ENCODE measurements at regions not wholly inside any gene's neighbourhood (a gene's known extent, or its start where the extent isn't known, plus 50 kb on each side); places are given as distances from the start of the nearest gene placed in this dataset.
A peak's percentile ranks its signal among the peaks of the same experiment; 100 is the strongest.

- in situ Hi-C loops (cut with MboI), result no loop called here
- Histone ChIP-seq H3K27me3 (replicated peaks in 1 of 2; ENCODE audit: control insufficient read depth in 2 of 2, insufficient read depth in 2 of 2, low read length in 1 of 2) (no peaks in the 10 kb centered on the region), H3K36me3 (ENCODE audit: control insufficient read depth in 2 of 2, insufficient read depth in 2 of 2, low read length in 1 of 2) (no peaks in the 10 kb centered on the region), H3K4me1 (ENCODE audit: control insufficient read depth, insufficient read depth, low read length) (no peaks in the 10 kb centered on the region), H3K9ac (ENCODE audit: control insufficient read depth, insufficient read depth, low read length) (no peak overlapping the region), H4K20me1 (ENCODE audit: control insufficient read depth, insufficient read depth) (no peaks in the 10 kb centered on the region), H3K79me2 (ENCODE audit: control insufficient read depth, insufficient read depth, low read length) (no peaks in the 10 kb centered on the region), H3K4me2 (ENCODE audit: control insufficient read depth, insufficient read depth) (no peak overlapping the region), H3K4me3 (no peak overlapping the region), H2AFZ (ENCODE audit: control insufficient read depth, low read depth, low read length) (no peak overlapping the region), H3K9me3 (replicated peaks; ENCODE audit: control insufficient read depth, insufficient read depth, low read length) (no peaks in the 10 kb centered on the region; the same call in 2 of the 3 replicates), H3K27ac (ENCODE audit: control insufficient read depth, insufficient read depth) (no peak overlapping the region)
- 0% methylated on average over 1 of the region's 1 CpG for WGBS (ENCODE audit: insufficient coverage, insufficient replicate concordance, low lambda C conversion rate, missing lambda C conversion rate)
- TF ChIP-seq, protein P1, sequence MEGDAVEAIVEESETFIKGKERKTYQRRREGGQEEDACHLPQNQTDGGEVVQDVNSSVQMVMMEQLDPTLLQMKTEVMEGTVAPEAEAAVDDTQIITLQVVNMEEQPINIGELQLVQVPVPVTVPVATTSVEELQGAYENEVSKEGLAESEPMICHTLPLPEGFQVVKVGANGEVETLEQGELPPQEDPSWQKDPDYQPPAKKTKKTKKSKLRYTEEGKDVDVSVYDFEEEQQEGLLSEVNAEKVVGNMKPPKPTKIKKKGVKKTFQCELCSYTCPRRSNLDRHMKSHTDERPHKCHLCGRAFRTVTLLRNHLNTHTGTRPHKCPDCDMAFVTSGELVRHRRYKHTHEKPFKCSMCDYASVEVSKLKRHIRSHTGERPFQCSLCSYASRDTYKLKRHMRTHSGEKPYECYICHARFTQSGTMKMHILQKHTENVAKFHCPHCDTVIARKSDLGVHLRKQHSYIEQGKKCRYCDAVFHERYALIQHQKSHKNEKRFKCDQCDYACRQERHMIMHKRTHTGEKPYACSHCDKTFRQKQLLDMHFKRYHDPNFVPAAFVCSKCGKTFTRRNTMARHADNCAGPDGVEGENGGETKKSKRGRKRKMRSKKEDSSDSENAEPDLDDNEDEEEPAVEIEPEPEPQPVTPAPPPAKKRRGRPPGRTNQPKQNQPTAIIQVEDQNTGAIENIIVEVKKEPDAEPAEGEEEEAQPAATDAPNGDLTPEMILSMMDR (IDR thresholded peaks at IDR 0.05 in 2 of 3, conservative IDR thresholded peaks at IDR 0.05 in 1 of 3; ENCODE audit: control insufficient read depth in 2 of 3, extremely low read depth in 1 of 3, insufficient read depth in 1 of 3, low read depth in 3 of 3, low read length in 3 of 3), result 0 out of 6 replicates have a peak, but pooled peaks of 2 of the 3 experiments have one; percentile 1 to 7
- no peak for TF ChIP-seq WRNIP1 (IDR thresholded peaks at IDR 0.05; ENCODE audit: borderline replicate concordance, low read depth, low read length)
- no peak for ATAC-seq
- no TSS peak for BruUV-seq (replicated peaks)
- ChIA-PET POLR2A (no interaction called here), RAD21 (ENCODE audit: unreplicated experiment) (interaction anchor here (0.7 kb wide), 1 partner anchor 79 kb away, joined by 3 read pairs; no protein-coding TSS in a partner anchor), CTCF (interaction anchor here (1.0 to 1.7 kb wide), 5 partner anchors 16 to 55 kb away, joined by 3 to 4 read pairs (median 3); no protein-coding TSS in a partner anchor), SMC1A (ENCODE audit: uncharacterized antibody, unreplicated experiment) (interaction anchor here (1.1 kb wide), 1 partner anchor 94 kb away, joined by 3 read pairs; no protein-coding TSS in a partner anchor)
- FAIRE-seq, result no peak
- intact Hi-C loops (cut with micrococcal nuclease; ENCODE audit: unreplicated experiment), result loop anchor here (10.0 kb wide), 1 partner anchor 226 kb away; no protein-coding TSS in a partner anchor
- no peak for DNase-seq (ENCODE audit: low read depth, low spot score)
Measured at GRCh38 chr7:47170516-47170915, 411.4 kb downstream of the TNS3 start.

- H3K4me1 ChIP-seq (ENCODE audit: control insufficient read depth, insufficient read depth, low read length), result no peaks in the 10 kb centered on the region
- SMC1A ChIA-PET (ENCODE audit: uncharacterized antibody, unreplicated experiment), result interaction anchor here (1.0 kb wide), 1 partner anchor 22 kb away, joined by 3 read pairs; no protein-coding TSS in a partner anchor
- FAIRE-seq (no peak), DNase-seq (ENCODE audit: low read depth, low spot score) (no peak), ATAC-seq (no peak)
- in situ Hi-C loops (cut with MboI) (no loop called here), intact Hi-C loops (cut with micrococcal nuclease; ENCODE audit: unreplicated experiment) (no loop called here)
- H3K4me3 ChIP-seq, result no peak overlapping the region
- no peak overlapping the region for H3K27ac ChIP-seq (ENCODE audit: control insufficient read depth, insufficient read depth)
- CTCF ChIA-PET, result no interaction called here
- H2AFZ ChIP-seq (ENCODE audit: control insufficient read depth, low read depth, low read length), result no peak overlapping the region
- RAD21 ChIA-PET (ENCODE audit: unreplicated experiment), result no interaction called here
- no peaks in the 10 kb centered on the region for H3K9me3 ChIP-seq (replicated peaks; ENCODE audit: control insufficient read depth, insufficient read depth, low read length)
- H3K9ac ChIP-seq (ENCODE audit: control insufficient read depth, insufficient read depth, low read length), result no peak overlapping the region
- no peaks in the 10 kb centered on the region for H3K27me3 ChIP-seq (replicated peaks in 1 of 2; ENCODE audit: control insufficient read depth in 2 of 2, insufficient read depth in 2 of 2, low read length in 1 of 2)
- POLR2A ChIA-PET, result no interaction called here
- WGBS (ENCODE audit: insufficient coverage, insufficient replicate concordance, low lambda C conversion rate, missing lambda C conversion rate), result 0% methylated on average over 3 of the region's 3 CpGs
- H3K4me2 ChIP-seq (ENCODE audit: control insufficient read depth, insufficient read depth), result no peak overlapping the region
- BruUV-seq (replicated peaks), result no TSS peak
- H3K79me2 ChIP-seq (ENCODE audit: control insufficient read depth, insufficient read depth, low read length), result no peaks in the 10 kb centered on the region
- H3K36me3 ChIP-seq (ENCODE audit: control insufficient read depth in 2 of 2, insufficient read depth in 2 of 2, low read length in 1 of 2), result no peaks in the 10 kb centered on the region
- no peaks in the 10 kb centered on the region for H4K20me1 ChIP-seq (ENCODE audit: control insufficient read depth, insufficient read depth)
- TF ChIP-seq ZBED1 (IDR thresholded peaks at IDR 0.05; ENCODE audit: borderline replicate concordance) (no peak), NR2C1 (IDR thresholded peaks at IDR 0.05) (no peak), POLR2A (IDR thresholded peaks at IDR 0.05; ENCODE audit: low read depth, low read length) (no peak), BACH1 (IDR thresholded peaks at IDR 0.05; ENCODE audit: borderline replicate concordance) (no peak), SMC3 (IDR thresholded peaks at IDR 0.05; ENCODE audit: borderline replicate concordance, low read length) (no peak), NFYB (IDR thresholded peaks at IDR 0.05; ENCODE audit: insufficient read depth, low read depth, low read length) (no peak)
- TF ChIP-seq, protein P2, sequence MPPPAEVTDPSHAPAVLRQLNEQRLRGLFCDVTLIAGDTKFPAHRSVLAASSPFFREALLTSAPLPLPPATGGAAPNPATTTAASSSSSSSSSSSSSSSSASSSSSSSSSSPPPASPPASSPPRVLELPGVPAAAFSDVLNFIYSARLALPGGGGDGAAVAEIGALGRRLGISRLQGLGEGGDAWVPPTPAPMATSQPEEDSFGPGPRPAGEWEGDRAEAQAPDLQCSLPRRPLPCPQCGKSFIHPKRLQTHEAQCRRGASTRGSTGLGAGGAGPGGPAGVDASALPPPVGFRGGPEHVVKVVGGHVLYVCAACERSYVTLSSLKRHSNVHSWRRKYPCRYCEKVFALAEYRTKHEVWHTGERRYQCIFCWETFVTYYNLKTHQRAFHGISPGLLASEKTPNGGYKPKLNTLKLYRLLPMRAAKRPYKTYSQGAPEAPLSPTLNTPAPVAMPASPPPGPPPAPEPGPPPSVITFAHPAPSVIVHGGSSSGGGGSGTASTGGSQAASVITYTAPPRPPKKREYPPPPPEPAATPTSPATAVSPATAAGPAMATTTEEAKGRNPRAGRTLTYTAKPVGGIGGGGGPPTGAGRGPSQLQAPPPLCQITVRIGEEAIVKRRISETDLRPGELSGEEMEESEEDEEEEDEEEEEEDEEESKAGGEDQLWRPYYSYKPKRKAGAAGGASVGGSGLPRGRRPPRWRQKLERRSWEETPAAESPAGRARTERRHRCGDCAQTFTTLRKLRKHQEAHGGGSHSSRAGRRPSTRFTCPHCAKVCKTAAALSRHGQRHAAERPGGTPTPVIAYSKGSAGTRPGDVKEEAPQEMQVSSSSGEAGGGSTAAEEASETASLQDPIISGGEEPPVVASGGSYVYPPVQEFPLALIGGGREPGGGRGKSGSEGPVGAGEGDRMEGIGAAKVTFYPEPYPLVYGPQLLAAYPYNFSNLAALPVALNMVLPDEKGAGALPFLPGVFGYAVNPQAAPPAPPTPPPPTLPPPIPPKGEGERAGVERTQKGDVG (CRISPR knock-in tag; IDR thresholded peaks at IDR 0.05), result no peak
- TF ChIP-seq, protein P3, sequence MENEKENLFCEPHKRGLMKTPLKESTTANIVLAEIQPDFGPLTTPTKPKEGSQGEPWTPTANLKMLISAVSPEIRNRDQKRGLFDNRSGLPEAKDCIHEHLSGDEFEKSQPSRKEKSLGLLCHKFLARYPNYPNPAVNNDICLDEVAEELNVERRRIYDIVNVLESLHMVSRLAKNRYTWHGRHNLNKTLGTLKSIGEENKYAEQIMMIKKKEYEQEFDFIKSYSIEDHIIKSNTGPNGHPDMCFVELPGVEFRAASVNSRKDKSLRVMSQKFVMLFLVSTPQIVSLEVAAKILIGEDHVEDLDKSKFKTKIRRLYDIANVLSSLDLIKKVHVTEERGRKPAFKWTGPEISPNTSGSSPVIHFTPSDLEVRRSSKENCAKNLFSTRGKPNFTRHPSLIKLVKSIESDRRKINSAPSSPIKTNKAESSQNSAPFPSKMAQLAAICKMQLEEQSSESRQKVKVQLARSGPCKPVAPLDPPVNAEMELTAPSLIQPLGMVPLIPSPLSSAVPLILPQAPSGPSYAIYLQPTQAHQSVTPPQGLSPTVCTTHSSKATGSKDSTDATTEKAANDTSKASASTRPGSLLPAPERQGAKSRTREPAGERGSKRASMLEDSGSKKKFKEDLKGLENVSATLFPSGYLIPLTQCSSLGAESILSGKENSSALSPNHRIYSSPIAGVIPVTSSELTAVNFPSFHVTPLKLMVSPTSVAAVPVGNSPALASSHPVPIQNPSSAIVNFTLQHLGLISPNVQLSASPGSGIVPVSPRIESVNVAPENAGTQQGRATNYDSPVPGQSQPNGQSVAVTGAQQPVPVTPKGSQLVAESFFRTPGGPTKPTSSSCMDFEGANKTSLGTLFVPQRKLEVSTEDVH (IDR thresholded peaks at IDR 0.05; ENCODE audit: low read depth, partially characterized antibody), result no peak
Measured at GRCh38 chr7:47154791-47155190, 427.1 kb downstream of the TNS3 start.
